GM12878 (cell line): ENCODE measurements at regions not wholly inside any gene's neighbourhood (a gene's known extent, or its start where the extent isn't known, plus 50 kb on each side); places are given as distances from the start of the nearest gene placed in this dataset.

Source experiments
- ATAC-seq: fragments of 200-7000 bp; cut with Tn5 transposase; 3 replicates; pipeline ENCODE4 v1.9.1; 2020; ENCODE audit warnings: mild to moderate bottlenecking, moderate library complexity
- BruUV-seq: library from RNA; stranded (reverse); fragments of 400-500 nt; replicated peaks from 2 replicates; lab custom pipeline; 2021; lab: Mats Ljungman, UMichigan
- CTCF ChIA-PET: fragments of 300-600 bp; sonication (Branson Sonifier 250); formaldehyde crosslinking; extraction: SDS; loops from one replicate; lab custom pipeline; 2021; ENCODE audit warnings: inconsistent platforms; lab: Yijun Ruan, JAX
- POLR2A ChIA-PET: fragments of 350-600 bp; formaldehyde crosslinking; extraction: SDS; loops from one replicate; lab custom pipeline; 2021; ENCODE audit warnings: inconsistent platforms; lab: Charles Lee
- RAD21 ChIA-PET: fragments of 300-600 bp; sonication (Branson Sonifier 250); formaldehyde crosslinking; loops from one replicate; lab custom pipeline; 2023; ENCODE audit warnings: antibody characterized with exemption; ENCODE audit not compliant: unreplicated experiment; lab: Charles Lee
- SMC1A ChIA-PET: fragments of 300-600 bp; sonication (Branson Sonifier 250); formaldehyde crosslinking; loops from one replicate; lab custom pipeline; 2023; ENCODE audit not compliant: unreplicated experiment, uncharacterized antibody; lab: Charles Lee
- DNase-seq: peaks from one replicate; pipeline ENCODE4 v3.0.0-alpha.2; 2011; ENCODE audit warnings: low read depth, low spot score
- FAIRE-seq: peaks from 3 replicates; lab custom pipeline; 2011; peaks lifted over from hg19 to GRCh38; lab: Jason Lieb, UNC
- H2AFZ ChIP-seq: 2 replicates; pipeline ENCODE4 v1.6.0; 2011; ENCODE audit warnings: low read depth, low read length, control low read depth; ENCODE audit not compliant: control insufficient read depth
- H3K27ac ChIP-seq: 2 replicates; pipeline ENCODE4 v1.5.1; 2011; ENCODE audit warnings: control low read depth; ENCODE audit not compliant: control insufficient read depth, insufficient read depth
- H3K27me3 ChIP-seq, 2 experiments: replicated peaks in 1 of 2; 2 replicates each; pipeline versions ENCODE4 v1.6.0 to v1.6.1; 2011; ENCODE audit warnings: low read length in 1 of 2; ENCODE audit not compliant: control insufficient read depth in 2 of 2, insufficient read depth in 2 of 2
- H3K36me3 ChIP-seq, 2 experiments: 2 replicates each; pipeline ENCODE4 v1.5.1; 2011; ENCODE audit warnings: low read length in 1 of 2; ENCODE audit not compliant: control insufficient read depth in 2 of 2, insufficient read depth in 2 of 2
- H3K4me1 ChIP-seq: 2 replicates; pipeline ENCODE4 v1.6.1; 2011; ENCODE audit warnings: mild to moderate bottlenecking, low read length, moderate library complexity, mixed read lengths; ENCODE audit not compliant: control insufficient read depth, insufficient read depth
- H3K4me2 ChIP-seq: 2 replicates; pipeline ENCODE4 v1.6.0; 2011; ENCODE audit warnings: control low read depth; ENCODE audit not compliant: control insufficient read depth, insufficient read depth
- H3K4me3 ChIP-seq: fragments of 200-600 bp; sonication (generic); 2 replicates; pipeline ENCODE4 v1.5.1; 2016
- H3K79me2 ChIP-seq: 2 replicates; pipeline ENCODE4 v1.6.0; 2011; ENCODE audit warnings: low read length; ENCODE audit not compliant: control insufficient read depth, insufficient read depth
- H3K9ac ChIP-seq: 2 replicates; pipeline ENCODE4 v1.8.0; 2011; ENCODE audit warnings: low read length, control low read depth, mixed read lengths; ENCODE audit not compliant: control insufficient read depth, insufficient read depth
- H3K9me3 ChIP-seq: replicated peaks from 3 replicates; pipeline ENCODE4 v1.5.1; 2011; ENCODE audit warnings: mild to moderate bottlenecking, low read length; ENCODE audit not compliant: control insufficient read depth, insufficient read depth
- H4K20me1 ChIP-seq: 2 replicates; pipeline ENCODE4 v1.6.0; 2011; ENCODE audit not compliant: control insufficient read depth, insufficient read depth
- ATF7 ChIP-seq: fragments of 450-650 bp; IDR thresholded peaks from 2 replicates; pipeline ENCODE4 v1.6.1; 2016; ENCODE audit warnings: low read depth, mild to moderate bottlenecking
- CBX3 ChIP-seq: fragments of 200-600 bp; sonication (generic); IDR thresholded peaks from 2 replicates; pipeline ENCODE4 v1.6.1; 2016; ENCODE audit warnings: low read depth, borderline replicate concordance
- JUNB ChIP-seq: IDR thresholded peaks from 2 replicates; pipeline ENCODE4 v1.6.1; 2016; ENCODE audit warnings: antibody characterized with exemption, mild to moderate bottlenecking
- KAT2A ChIP-seq: conservative IDR thresholded peaks from 2 replicates; pipeline ENCODE4 v1.6.1; 2011; ENCODE audit warnings: low read depth, low read length; ENCODE audit not compliant: control insufficient read depth
- NBN ChIP-seq: fragments of 450-650 bp; IDR thresholded peaks from 2 replicates; pipeline ENCODE4 v1.6.1; 2016
- NR2C1 ChIP-seq: fragments of 450-650 bp; IDR thresholded peaks from 2 replicates; pipeline ENCODE4 v1.6.1; 2017; ENCODE audit warnings: antibody characterized with exemption, mild to moderate bottlenecking, moderate library complexity
- POLR2AphosphoS5 ChIP-seq: IDR thresholded peaks from 2 replicates; pipeline ENCODE4 v1.6.1; 2011; ENCODE audit warnings: mild to moderate bottlenecking, low read length, inconsistent platforms
- RELA ChIP-seq: fragments of 450-650 bp; IDR thresholded peaks from 2 replicates; pipeline ENCODE4 v1.8.0; 2014; ENCODE audit warnings: borderline replicate concordance; ENCODE audit not compliant: partially characterized antibody
- SMAD5 ChIP-seq: IDR thresholded peaks from 2 replicates; pipeline ENCODE4 v1.6.1; 2016; ENCODE audit warnings: antibody characterized with exemption, low read depth
- YBX1 ChIP-seq: fragments of 450-650 bp; IDR thresholded peaks from 2 replicates; pipeline ENCODE4 v1.6.1; 2016; ENCODE audit warnings: antibody characterized with exemption
- WGBS: methylation state at CpG from one replicate; pipeline ENCODE4 v1.1.6; 2016; ENCODE audit warnings: low lambda C conversion rate; ENCODE audit not compliant: insufficient replicate concordance, insufficient coverage; ENCODE audit errors: missing lambda C conversion rate; 5-methylcytosine and 5-hydroxymethylcytosine counted together
- in situ Hi-C: fragments of 300-500 bp; cut with MboI; formaldehyde crosslinking; loops from 9 replicates; pipeline ENCODE4 v1.14.3; 2018; ENCODE audit warnings: mixed read lengths
- intact Hi-C: fragments of 100-400 bp; cut with micrococcal nuclease; formaldehyde crosslinking; loops from one replicate; pipeline ENCODE4 v1.14.2; 2022; ENCODE audit not compliant: unreplicated experiment

GRCh38 chr18:1875219-1875618 lies 696.1 kb downstream of the METTL4 start:
- intact Hi-C loops, result no loop called here
- BruUV-seq, result no TSS peak
- RAD21 ChIA-PET, result no interaction called here

DNA sequence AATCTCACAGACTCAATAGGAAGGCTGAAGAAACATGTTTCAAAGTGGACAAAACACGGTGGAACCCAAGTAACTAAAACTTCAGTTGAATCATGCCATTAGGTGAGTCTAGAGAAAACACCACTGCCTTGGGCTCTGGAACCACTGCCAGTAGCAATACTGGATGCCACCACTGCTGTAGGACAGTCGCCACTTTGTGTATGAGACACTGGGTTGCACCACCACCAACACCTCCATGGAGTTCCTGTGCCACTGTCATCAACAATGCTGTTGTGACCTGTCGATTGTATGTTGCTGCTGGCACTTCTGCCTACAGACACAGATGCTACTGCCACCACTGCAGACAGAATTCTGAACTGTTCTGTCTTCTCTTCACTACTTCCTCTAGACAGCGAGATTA lies 686.7 kb downstream of the METTL4 start:
- no peaks in the 10 kb centered on the region for H3K4me1 ChIP-seq
- H3K9ac ChIP-seq, result no peak overlapping the region
- TF ChIP-seq NBN (no peak), SMAD5 (no peak), JUNB (no peak), ATF7 (no peak), POLR2AphosphoS5 (no peak), CBX3 (no peak), NR2C1 (no peak), RELA (no peak)
- WGBS, result 33% methylated on average over 4 of the region's 4 CpGs
- RAD21 ChIA-PET, result no interaction called here
- DNase-seq (no peak), ATAC-seq (no peak), FAIRE-seq (no peak)
- H3K27ac ChIP-seq, result no peak overlapping the region
- no peaks in the 10 kb centered on the region for H3K9me3 ChIP-seq
- no peaks in the 10 kb centered on the region for H3K79me2 ChIP-seq
- POLR2A ChIA-PET, result no interaction called here
- intact Hi-C loops (no loop called here), in situ Hi-C loops (no loop called here)
- no peak overlapping the region for H2AFZ ChIP-seq
- SMC1A ChIA-PET, result no interaction called here
- no peak overlapping the region for H3K4me2 ChIP-seq
- H4K20me1 ChIP-seq, result no peaks in the 10 kb centered on the region
- BruUV-seq, result no TSS peak
- CTCF ChIA-PET, result no interaction called here
- no peak overlapping the region for H3K4me3 ChIP-seq
- H3K36me3 ChIP-seq, result no peaks in the 10 kb centered on the region
- H3K27me3 ChIP-seq, result no peaks in the 10 kb centered on the region

More at GRCh38 chr18:1875219-1875618, 696.1 kb downstream of the METTL4 start:
- Histone ChIP-seq H2AFZ (no peak overlapping the region), H3K27me3 (no peaks in the 10 kb centered on the region), H3K4me3 (no peak overlapping the region), H3K27ac (no peak overlapping the region), H3K79me2 (no peaks in the 10 kb centered on the region), H3K9me3 (no peaks in the 10 kb centered on the region), H3K9ac (no peak overlapping the region), H3K36me3 (no peaks in the 10 kb centered on the region), H3K4me1 (no peaks in the 10 kb centered on the region), H3K4me2 (no peak overlapping the region), H4K20me1 (no peaks in the 10 kb centered on the region)
- in situ Hi-C loops, result no loop called here
- TF ChIP-seq ATF7, result no peak
- TF ChIP-seq KAT2A, result no peak
- TF ChIP-seq YBX1, result no peak
- CTCF ChIA-PET, result no interaction called here
- DNase-seq, result no peak
- FAIRE-seq, result no peak
- no peak for ATAC-seq
- POLR2A ChIA-PET, result no interaction called here
- WGBS, result 9% methylated on average over 3 of the region's 3 CpGs
- SMC1A ChIA-PET, result interaction anchor here (0.9 to 1.1 kb wide), 2 partner anchors 210 to 626 kb away, joined by 3 read pairs; no protein-coding TSS in a partner anchor
